ENCODE measurements at regions not wholly inside any gene's neighbourhood (a gene's known extent, or its start where the extent isn't known, plus 50 kb on each side); places are given as distances from the start of the nearest gene placed in this dataset.

GRCh38 chr1:232372841-232373440 lies 257.0 kb downstream of the SIPA1L2 start:
- no peaks in the 10 kb centered on the region for H3K4me1 ChIP-seq (ENCODE audit: insufficient read depth, low read length)
- H4K20me1 ChIP-seq (ENCODE audit: control insufficient read depth, insufficient read depth, insufficient read length), result no peaks in the 10 kb centered on the region
- TF ChIP-seq, protein P1, sequence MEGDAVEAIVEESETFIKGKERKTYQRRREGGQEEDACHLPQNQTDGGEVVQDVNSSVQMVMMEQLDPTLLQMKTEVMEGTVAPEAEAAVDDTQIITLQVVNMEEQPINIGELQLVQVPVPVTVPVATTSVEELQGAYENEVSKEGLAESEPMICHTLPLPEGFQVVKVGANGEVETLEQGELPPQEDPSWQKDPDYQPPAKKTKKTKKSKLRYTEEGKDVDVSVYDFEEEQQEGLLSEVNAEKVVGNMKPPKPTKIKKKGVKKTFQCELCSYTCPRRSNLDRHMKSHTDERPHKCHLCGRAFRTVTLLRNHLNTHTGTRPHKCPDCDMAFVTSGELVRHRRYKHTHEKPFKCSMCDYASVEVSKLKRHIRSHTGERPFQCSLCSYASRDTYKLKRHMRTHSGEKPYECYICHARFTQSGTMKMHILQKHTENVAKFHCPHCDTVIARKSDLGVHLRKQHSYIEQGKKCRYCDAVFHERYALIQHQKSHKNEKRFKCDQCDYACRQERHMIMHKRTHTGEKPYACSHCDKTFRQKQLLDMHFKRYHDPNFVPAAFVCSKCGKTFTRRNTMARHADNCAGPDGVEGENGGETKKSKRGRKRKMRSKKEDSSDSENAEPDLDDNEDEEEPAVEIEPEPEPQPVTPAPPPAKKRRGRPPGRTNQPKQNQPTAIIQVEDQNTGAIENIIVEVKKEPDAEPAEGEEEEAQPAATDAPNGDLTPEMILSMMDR (conservative IDR thresholded peaks at IDR 0.05), result no peak
- H3K27me3 Mint-ChIP-seq (ENCODE audit: low read depth), result peaks cover 16% of the 10 kb centered on the region
- H2AFZ ChIP-seq (ENCODE audit: low read length), result no peak overlapping the region
- no peak overlapping the region for H4K8ac ChIP-seq (replicated peaks; ENCODE audit: insufficient read length, low read depth, low read length)
- H4K91ac ChIP-seq (ENCODE audit: insufficient read length, low read depth, low read length), result no peak overlapping the region
- no peak overlapping the region for H2BK5ac ChIP-seq (ENCODE audit: insufficient read length, low read length)
- no peaks in the 10 kb centered on the region for H3K79me1 ChIP-seq (ENCODE audit: insufficient read depth, low read depth, low read length, poor library complexity, severe bottlenecking)
- no peaks in the 10 kb centered on the region for H3K27me3 ChIP-seq (ENCODE audit: insufficient read depth, low read length)
- no peaks in the 10 kb centered on the region for H3K23me2 ChIP-seq (ENCODE audit: insufficient read length, low read depth, low read length, poor library complexity, severe bottlenecking)
- H3K4me1 Mint-ChIP-seq, result peaks cover 0 to 5% of the 10 kb centered on the region in 2 experiments; a peak in 2 of 4 replicates
- H3K9me3 Mint-ChIP-seq, result peaks cover 0 to 3% of the 10 kb centered on the region in 2 experiments; a peak in 1 of 5 replicates
- no peak overlapping the region for H3T11ph ChIP-seq (ENCODE audit: low read length)
- no peak overlapping the region for H2BK20ac ChIP-seq (ENCODE audit: low read depth, low read length, poor library complexity, severe bottlenecking)
- no peak overlapping the region for H3K14ac ChIP-seq (ENCODE audit: insufficient read depth, low read length)
- H3K27ac ChIP-seq (ENCODE audit: insufficient read length, low read depth, low read length), result no peak overlapping the region
- no peak overlapping the region for H2BK12ac ChIP-seq (ENCODE audit: insufficient read length, low read depth, low read length)
- H3K4me3 Mint-ChIP-seq, result no peak overlapping the region
- no peak overlapping the region for H2BK120ac ChIP-seq (ENCODE audit: low read depth, low read length, poor library complexity, severe bottlenecking)
- no peak overlapping the region for H2AK5ac ChIP-seq (ENCODE audit: insufficient read length, low read length)
- H3K79me2 ChIP-seq (ENCODE audit: insufficient read depth, low read length), result no peaks in the 10 kb centered on the region
- DNase-seq, result no peak
- H3K4me2 ChIP-seq (ENCODE audit: insufficient read depth, insufficient read length, low read length), result no peak overlapping the region
- H3K23ac ChIP-seq (ENCODE audit: insufficient read length, low read depth, low read length), result no peak overlapping the region
- no peak overlapping the region for H3K18ac ChIP-seq (ENCODE audit: insufficient read length, low read depth, low read length)
- no peak overlapping the region for H3K9ac ChIP-seq (ENCODE audit: extremely low read depth, insufficient read length, low read length)
- H4K5ac ChIP-seq (ENCODE audit: insufficient read length, low read depth, low read length), result no peak overlapping the region
- H3K36me3 Mint-ChIP-seq (ENCODE audit: insufficient read depth in 1 of 3, low read depth in 3 of 3), result no peaks in the 10 kb centered on the region
- WGBS (ENCODE audit: extremely low coverage, insufficient read length, low lambda C conversion rate), result no CpG with 5 or more reads among the region's 11 CpGs
- H3K56ac ChIP-seq (ENCODE audit: insufficient read length, low read depth, low read length), result no peak overlapping the region
- no peak overlapping the region for H3K4ac ChIP-seq (ENCODE audit: low read depth, low read length)
- no peaks in the 10 kb centered on the region for H3K9me3 ChIP-seq (ENCODE audit: control insufficient read depth, low read depth, low read length)
- no peak overlapping the region for H3K27ac Mint-ChIP-seq
- no peak overlapping the region for H2BK15ac ChIP-seq (ENCODE audit: low read depth, low read length)
